Fibroblast of skin of scalp (primary cell): ENCODE measurements at regions not wholly inside any gene's neighbourhood (a gene's known extent, or its start where the extent isn't known, plus 50 kb on each side); places are given as distances from the start of the nearest gene placed in this dataset.

Experiments
- DNase-seq: peaks from one replicate; pipeline ENCODE4 v3.0.0-alpha.2; 2013

DNA sequence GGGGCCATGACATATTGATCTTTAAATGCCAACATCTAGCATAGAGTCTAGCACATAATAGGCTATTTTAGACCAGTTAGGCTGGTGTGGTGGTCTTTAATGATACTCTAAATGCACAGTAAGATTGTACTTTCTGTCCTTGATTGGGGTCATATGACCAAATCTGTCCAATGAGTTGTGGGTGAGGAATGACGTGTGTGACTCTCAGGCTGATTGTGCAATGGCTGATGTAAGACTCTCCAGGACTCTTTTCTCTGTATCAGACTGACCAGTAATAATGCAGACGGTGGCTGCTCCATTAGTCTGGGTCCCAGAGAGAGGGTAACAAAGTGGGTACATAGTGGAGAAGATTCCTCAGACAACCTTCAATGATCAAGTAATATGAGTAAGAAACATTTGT lies 541.6 kb upstream of the CAMK1G start:
- no peak for DNase-seq

DNA sequence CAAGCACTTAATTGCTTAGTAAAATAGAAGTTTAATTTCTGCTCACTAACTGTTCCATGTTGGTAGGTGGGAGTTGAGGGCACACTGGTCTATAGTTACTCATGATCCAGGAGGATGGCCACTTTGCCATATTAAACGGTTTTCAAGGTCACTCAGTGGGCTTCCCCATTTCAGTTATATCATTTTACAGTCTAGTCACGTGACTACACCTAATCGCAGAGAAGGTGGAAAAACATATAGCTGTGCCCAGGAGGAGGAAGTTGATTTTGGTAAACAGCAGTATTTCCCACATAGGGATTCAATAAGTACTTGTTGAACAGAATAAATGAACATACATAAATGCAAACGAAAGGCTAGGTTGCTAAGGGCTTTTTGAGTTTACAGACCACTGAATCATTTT lies 541.1 kb upstream of the CAMK1G start:
- DNase-seq = no peak

DNA sequence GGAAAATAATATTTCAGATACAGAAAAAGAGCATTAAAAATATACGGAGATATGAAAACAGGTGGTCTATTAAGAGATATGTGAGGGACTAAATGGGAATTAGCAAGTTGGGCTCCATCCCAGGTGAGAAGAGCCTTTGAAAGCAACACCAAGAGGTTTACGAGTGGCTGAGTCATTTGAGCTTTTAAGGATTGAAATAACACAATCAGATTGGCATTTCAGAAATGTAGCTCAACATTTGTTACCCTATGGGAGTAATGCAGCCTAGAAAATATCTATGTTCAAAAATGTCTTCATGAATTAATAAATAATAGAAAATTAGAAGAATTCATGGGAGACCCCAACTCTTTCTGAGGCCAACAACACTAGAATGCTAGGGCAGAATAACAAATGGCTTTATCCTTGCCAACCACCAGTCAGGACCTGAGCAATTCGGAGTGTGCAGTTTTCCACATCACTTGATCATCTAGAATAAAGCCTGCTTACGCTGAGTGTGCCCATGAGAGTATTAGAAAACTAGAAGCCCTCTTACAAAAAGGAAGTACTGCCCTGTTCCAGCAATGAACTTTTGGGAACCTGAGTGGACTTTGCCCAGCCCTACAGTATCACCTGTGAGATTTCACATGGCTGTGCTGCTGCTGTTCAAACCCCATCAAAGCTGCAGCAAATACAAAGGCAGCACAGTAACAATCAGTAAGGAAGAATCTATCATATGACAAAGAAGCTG lies 538.0 kb upstream of the CAMK1G start:
- DNase-seq = peak; percentile 35

DNA sequence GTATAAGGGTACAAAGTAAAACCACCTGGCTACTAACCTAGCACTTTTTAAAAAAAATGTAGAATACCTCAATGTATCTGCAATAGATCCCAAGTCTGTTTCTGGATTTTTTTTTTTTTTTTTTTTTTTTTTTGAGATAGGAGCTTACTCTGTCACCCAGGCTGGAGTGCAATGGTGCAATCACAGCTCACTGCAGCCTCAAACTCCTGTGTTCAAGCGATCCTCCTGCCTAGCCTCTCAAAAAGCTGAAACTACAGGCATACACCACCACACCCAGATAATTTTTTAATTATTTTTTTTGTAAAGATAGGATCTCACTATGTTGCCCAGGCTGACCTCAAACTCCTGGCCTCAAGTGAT lies 537.5 kb upstream of the CAMK1G start:
- no peak for DNase-seq

DNA sequence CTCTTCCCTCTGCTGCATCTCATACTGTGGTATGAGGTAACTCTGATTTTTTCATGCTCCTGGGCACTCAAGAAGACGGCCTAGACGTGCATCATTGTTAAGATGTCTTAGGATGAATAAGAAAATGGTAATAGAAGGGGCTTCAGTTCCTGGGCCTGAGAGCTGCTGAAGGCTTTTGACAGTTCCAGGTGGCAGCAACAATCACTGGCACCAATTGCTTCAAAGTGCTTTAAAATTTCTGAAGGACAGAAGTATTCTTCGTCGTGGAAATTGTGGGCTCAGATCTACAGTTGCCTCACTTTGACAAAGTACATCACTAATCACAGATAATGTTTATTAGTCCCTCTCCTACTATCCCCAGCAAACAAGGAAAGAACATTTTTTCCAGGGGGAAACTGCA lies 536.6 kb upstream of the CAMK1G start:
- DNase-seq = no peak

DNA sequence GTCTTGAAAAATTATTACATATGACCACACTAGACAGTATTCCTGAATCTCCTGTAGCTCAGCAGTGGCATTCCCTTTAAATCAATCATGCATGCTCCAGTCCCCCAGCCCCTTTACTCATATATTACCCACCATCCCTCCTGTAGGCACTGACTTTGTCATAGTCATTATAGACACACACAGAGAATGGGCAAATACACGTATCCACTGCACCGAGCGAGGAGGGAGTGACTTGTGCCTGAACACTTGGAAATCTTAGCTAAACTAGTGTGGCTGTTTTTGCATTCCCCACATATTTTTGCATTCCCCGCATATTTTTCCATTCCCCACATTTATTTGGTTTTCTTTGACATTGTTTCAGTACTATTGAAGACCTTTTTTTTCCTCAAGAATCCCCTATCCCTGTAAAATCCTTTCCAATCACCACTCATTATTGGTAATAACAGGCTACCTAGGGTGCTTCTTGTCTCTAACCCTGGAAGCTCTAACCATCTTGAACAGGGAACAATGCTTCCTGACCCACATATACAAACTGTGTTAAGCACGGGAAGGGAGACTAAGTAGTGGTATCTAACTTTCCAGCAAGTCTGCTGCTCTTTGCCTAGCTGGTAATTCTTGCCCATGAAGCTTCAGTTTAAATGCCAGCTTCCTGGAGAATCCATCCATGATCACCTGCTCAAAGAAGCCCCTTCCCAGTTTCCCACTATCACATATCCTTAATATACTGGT lies 534.4 kb upstream of the CAMK1G start:
- DNase-seq = peak; percentile 85

DNA sequence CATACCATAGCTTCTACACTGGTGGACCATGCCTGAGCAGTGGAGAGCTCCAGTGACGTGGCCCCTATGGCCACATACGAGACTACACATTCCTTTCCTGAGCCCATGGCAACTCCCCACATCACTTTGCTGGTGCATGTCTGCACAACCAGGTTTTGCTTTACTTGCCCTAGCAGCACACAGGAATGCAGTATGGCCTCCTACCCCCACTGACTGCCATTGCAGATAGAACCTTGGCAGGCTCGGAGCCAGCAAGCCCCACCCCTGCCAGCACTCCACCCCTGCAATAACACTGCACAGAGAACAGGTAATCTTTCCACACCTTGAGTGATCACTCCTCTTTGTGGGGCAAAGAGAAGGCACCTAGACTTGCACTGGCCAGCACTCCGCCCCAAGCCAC lies 531.9 kb upstream of the CAMK1G start:
- no peak for DNase-seq

DNA sequence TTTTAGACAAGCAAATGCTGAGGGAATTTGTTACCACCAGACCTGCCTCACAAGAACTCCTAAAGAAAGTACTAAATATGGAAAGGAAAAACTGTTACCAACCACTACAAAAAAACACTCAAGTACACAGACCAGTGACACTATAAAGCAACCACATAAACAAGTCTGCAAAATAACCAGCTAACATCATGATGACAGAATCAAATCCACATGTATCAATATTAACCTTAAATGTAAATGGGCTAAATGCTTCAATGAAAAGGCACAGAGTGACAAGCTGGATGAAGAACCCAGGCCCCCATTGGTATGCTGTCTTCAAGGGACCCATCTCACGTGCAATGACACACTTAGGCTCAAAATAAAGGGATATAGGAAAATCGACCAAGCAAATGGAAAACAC lies 529.9 kb upstream of the CAMK1G start:
- DNase-seq = no peak

DNA sequence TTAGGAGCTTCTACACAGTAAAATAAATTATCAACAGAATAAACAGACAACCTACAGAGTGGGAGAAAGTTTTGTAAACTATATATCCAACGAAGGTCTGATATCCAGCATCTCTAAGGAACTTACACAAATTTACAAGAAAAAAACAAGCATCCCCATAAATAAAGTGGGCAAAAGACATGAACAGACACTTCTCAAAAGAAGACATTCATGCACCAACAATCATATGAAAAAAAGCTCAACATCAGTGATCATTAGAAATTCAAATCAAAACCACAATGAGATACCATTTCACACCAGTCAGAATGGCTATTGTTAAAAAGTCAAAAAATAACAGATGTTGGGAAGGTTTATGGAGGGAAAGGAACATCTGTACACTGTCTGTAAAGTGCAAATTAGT lies 526.4 kb upstream of the CAMK1G start:
- DNase-seq = no peak

DNA sequence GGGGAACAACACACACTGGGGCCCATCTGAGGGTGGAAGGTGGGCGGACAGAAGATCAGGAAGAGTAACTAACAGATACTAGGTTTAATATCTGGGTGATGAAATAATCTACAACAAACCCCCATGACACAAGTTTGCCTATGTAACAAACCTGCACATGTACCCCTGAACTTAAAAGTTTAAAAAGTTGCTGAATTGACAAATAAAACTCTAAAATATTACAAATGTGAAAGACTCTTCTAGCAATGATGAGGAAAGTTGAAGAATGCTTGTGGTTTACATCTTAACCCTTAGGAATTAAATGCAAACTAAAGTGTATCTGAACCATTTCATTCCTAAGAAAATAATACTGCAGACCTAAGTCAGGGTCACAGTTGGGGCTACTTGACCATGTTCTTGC lies 525.6 kb upstream of the CAMK1G start:
- no peak for DNase-seq

DNA sequence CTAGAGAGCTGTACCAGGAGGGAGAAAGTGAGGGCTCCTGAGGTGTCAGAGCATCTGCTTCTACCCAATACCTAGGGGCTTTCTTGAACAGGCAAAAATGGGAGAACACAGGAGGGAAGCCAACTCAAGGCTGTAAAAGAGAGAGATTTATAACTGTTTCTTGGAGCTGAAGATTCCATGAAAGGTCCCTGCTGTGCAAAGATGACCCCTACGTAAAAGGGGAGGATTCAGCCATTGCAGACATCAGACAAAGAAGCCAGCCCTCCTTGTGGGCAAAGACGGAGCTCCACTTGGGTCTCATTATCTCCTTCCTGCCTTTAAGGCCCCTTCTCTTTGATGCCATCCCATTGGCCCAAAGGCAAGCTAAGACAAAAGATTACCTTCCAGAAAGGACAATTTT lies 524.1 kb upstream of the CAMK1G start:
- DNase-seq = no peak

DNA sequence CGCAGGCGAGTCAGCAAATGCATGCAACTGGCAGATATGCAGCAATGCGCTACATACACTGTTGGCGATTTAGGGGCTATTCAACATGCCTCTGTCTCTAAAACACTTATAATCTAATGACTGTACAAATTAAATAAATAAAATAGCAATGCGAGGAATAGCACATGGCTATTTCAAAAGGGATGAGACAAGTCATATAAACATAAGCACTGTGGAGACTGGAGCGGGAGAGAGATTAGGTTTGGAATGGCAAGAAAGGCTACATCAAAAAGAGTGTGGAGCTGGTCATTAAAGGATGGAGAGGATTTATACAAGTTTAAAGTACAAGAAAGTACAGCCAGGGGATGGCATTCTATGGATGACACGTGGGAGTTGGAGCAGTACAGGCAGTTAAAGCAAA lies 523.5 kb upstream of the CAMK1G start:
- DNase-seq = no peak

DNA sequence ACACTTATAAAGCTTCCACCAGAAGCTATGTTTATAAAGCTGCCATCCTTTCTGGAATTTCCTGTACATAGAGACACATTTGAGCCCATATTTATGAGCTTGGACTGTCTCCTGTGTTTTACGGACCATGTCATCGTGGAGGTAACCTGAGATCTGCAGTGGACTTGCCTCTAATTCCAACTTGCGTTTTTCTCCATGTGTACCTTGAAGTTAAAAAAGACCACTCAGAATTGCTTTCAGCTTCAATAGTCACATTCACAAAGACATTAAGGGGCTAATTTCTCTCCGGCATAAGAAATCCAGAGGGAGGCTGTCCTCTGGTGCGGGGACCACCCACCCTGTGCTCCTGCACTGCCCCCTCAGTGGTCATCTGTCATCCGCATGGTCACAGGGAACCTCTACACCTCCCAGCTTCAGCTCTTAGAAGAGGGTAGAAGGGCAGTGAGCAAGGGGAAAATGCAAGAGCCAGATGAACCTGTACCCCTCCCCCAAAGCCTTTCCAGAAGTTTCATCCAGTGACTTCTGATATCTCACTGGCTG lies 521.4 kb upstream of the CAMK1G start:
- no peak for DNase-seq

DNA sequence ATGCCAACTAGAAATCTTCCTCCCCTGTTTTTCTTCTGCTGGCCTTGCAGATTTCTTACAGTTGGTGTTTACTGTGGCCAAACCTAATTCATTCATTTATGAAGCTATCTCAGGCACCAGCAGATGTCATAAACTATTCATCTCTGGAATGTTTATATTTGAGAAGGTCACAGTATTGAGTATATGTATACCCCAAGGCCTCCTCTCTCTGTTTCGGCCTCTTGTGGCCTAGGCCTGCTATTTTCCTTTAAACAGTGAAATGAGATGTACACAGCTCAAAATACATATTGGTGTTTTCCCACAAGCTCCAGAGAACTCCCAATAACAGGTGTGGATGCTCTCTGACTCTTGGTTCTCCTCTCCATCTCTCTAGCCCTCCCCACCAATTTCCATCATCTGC lies 520.7 kb upstream of the CAMK1G start:
- DNase-seq = no peak

DNA sequence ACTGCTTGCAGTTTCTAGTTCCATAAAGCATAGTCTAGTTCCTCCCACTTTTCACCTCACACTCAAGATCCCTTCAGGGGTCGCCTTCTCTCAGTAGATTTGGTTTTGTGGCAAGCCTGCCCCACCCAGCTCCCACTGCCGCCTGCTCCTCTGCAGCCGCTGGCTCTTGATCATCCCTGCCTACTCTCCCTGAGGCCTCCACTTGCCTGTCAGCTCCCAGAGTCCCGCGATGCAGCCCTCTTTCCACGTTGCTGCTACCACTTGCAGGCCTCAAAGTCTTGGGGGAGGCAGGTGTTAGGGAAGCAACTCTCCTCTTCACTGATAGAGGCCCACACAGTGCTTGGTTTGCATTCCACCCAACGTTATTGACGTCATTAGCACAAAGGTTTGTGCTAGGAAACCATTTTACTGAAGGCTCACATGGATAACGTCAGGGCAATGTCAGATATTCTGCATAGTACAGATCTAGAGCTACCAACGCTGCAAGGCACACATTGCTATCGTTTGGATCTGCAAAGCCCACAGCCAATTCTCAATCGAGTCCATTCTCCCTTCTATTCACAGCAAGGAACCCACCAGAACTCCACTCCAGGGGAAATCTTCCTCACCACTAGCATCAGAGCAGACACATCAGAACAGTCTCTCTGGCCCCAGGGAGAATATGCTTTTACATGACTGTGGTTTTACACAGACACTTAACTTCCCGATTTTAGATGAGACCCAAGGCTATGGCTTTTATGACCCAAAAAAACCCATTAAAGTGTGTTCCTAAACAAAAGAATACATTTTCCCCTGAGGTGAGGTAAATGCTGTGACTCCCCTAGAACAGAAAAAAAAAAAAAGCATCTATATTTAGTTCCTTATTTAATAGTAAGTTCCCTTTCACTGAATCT lies 519.5 kb upstream of the CAMK1G start:
- DNase-seq = no peak

DNA sequence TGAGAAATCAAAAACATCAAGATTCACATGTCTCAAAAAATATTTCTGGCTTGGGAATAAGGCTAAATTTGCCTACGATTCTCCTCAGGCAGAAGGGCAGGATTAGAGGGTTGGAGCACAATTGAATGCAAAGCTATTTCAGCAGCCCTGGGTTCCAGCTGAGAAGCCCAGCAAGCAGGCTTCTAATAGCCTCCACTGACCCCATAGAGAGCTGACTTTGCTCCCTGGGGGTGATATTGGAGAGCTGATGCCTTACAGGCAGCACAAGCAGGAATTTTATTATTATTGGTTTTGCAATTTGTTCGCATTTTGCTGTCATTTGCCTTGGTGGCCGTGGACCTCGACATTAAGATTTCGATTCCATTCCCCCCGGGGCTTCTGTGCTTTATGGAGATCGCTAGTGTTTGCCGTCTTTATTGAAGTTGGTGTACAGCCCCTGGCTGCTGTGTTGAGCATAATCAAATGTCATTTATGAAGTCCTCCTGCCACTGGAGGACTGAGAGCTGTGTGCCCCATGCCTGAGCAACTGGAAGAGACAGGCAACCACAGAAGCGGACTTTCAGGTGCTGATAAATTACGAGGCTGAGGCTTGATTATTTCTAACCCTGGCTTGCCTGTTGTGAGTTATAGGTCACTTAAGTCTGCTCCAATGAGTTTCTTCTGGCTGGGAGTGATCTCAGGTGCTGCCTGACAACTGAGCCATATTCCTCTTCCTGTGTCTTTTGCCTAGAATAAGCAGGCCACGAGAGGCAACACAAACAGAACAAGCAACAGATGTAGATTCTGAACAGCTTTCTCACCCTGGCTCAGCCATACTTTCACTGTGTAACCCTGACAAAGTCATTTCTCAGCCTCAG lies 518.4 kb upstream of the CAMK1G start:
- no peak for DNase-seq

DNA sequence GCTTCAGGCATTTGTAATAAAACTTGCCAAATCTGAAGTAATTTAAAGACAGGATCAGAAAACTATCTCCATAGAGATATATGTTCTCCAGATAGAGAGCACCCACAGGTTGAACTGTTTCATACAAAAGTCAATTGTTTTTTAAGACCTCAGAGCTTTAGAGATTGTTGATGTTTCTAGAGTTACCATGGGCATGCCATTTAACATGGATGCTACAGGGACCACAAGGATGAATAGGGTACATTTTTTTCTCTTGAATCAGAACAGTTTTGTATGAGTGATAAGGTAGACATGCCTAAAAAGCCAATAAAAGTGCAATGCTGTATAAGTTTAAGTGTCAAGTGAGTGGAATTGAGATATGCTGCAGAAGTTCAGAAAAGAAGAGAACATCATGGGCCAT lies 511.0 kb upstream of the CAMK1G start:
- no peak for DNase-seq

DNA sequence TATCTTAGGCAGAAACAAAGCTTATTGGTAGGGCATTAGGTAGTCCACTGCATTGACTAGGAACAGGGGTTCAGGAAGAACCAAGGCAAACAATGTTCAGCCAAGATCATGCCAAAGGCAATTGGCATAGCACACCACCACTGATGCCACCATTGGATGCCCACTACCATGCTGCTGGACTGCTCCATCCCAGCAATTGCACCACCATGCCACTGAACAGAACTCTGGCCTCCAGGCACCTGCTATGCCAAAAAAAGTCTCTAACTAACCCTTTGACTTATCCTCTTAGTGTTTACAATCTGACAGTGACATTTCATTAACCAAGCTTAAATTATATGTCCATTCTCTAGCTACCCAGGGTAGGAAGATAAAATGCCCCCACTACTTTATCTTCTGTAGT lies 509.6 kb upstream of the CAMK1G start:
- no peak for DNase-seq

DNA sequence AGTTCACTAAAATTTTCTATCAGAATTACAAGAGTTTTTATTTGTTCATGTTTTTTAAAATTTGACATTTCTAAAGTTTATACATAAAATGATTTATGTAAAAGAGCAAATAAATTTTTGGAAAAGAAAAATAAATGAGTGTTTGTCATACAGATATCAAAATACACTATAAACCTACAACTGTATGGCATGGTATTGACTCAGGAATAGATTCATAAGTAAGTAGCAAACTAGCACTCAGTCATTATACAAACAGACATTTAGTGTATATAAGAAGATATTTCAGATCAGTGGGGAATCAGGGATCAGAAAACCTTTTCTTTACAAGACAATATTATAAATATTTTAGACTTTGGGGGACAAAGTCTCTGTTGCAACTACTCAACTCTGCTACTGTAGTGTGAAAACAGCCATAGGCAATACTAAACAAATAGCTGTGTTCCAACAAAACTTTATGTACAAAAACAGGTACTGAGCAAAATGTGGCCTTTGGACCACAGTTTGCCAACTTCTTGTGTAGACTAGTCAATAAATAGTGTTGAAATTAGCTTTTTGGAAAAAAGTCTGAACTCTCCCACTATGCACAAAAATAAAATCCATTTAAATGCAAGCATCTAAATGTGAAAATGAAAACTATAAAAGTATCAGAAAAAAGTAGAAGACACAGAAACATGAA lies 508.8 kb upstream of the CAMK1G start:
- DNase-seq = no peak

DNA sequence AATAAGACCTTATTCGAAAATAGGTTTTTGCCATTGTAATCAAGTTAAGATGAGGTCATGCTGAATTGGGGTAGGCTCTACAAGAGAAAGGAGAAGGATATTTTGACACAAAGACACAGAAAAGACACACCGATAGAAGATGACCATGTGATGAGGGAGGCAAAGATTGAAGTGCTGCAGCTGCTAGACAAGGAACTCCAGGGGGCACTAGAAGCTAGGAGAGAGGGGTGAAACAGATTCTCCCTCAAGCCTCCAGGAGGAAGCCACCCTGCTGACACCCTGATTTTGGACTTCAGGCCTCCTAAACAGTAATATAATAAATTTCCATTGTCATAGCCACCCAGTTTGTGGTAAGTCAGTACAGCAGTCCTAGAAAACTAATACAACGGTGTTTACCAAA lies 506.8 kb upstream of the CAMK1G start:
- DNase-seq = peak; percentile 38

DNA sequence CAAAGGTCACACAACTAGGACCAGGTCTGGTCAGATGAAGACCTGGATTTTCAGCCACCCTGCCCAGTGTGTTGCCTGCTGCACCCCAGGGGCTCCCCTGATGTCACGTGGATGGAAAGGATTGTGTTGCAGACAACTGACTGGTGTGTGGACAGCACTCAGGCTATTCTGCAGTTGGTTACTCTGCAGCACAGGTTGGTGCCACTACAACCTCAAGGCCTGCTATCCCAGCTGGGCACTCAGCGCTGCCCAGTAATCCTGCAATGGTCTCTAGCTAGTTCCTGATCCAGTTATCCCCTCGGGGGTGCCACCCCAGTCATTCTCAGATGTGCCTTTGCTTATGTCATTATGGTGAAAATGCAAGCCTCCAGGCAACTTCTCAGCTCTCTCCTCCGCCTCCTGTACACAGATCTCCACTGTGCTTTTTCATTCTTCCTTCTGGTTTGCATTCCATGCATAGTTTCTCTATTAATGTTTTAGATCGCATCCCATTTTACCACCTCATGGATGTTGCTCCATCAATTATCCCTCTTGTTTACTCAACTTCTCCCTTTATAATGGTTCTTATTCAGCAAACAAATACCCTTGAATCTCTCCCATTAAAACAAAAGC lies 503.2 kb upstream of the CAMK1G start:
- peak; percentile 57 for DNase-seq
